Mesenchymal stem cell (in vitro differentiated cells and primary cell): ENCODE measurements at regions not wholly inside any gene's neighbourhood (a gene's known extent, or its start where the extent isn't known, plus 50 kb on each side); places are given as distances from the start of the nearest gene placed in this dataset.

Experiments
- DNase-seq: peaks from one replicate; pipeline ENCODE4 v3.0.0-alpha.2; 2013
- H2AFZ ChIP-seq: one replicate; pipeline ENCODE4 v1.6.1; 2013; ENCODE audit warnings: low read depth, mild to moderate bottlenecking, control low read depth, inconsistent platforms, low read length, moderate library complexity
- H2AK5ac ChIP-seq: 2 replicates; pipeline ENCODE4 v1.6.1; 2013; ENCODE audit warnings: low read length, moderate library complexity, mild to moderate bottlenecking, inconsistent platforms; ENCODE audit not compliant: severe bottlenecking
- H2BK120ac ChIP-seq: one replicate; pipeline ENCODE4 v1.6.1; 2013; ENCODE audit warnings: low read depth, mild to moderate bottlenecking, inconsistent platforms, low read length, moderate library complexity
- H2BK12ac ChIP-seq, 2 experiments: one replicate each; pipeline ENCODE4 v1.6.1; 2013; ENCODE audit warnings: inconsistent platforms in 2 of 2, low read length in 2 of 2, mild to moderate bottlenecking in 2 of 2, moderate library complexity in 2 of 2, control low read depth in 1 of 2
- H2BK15ac ChIP-seq: one replicate; pipeline ENCODE4 v1.6.1; 2013; ENCODE audit warnings: mild to moderate bottlenecking, low read depth, inconsistent platforms; ENCODE audit not compliant: poor library complexity, severe bottlenecking
- H2BK5ac ChIP-seq: 2 replicates; pipeline ENCODE4 v1.6.1; 2013; ENCODE audit warnings: low read depth, mild to moderate bottlenecking, low read length, control low read depth, inconsistent platforms; ENCODE audit not compliant: poor library complexity, severe bottlenecking
- H3K14ac ChIP-seq, 2 experiments: one replicate each; pipeline ENCODE4 v1.6.1; 2013; ENCODE audit warnings: inconsistent platforms in 2 of 2, low read length in 2 of 2, control low read depth in 1 of 2, mild to moderate bottlenecking in 1 of 2, moderate library complexity in 1 of 2
- H3K18ac ChIP-seq, 2 experiments: one replicate each; pipeline ENCODE4 v1.6.1; 2013; ENCODE audit warnings: inconsistent platforms in 2 of 2, low read length in 2 of 2, control low read depth in 1 of 2, low read depth in 1 of 2, mild to moderate bottlenecking in 1 of 2
- H3K23ac ChIP-seq, 2 experiments: one replicate each; pipeline ENCODE4 v1.6.1; 2013; ENCODE audit warnings: inconsistent platforms in 2 of 2, low read length in 2 of 2, mild to moderate bottlenecking in 2 of 2, moderate library complexity in 2 of 2, control low read depth in 1 of 2
- H3K27ac ChIP-seq: 2 replicates; pipeline ENCODE4 v1.5.1; 2013; ENCODE audit warnings: mild to moderate bottlenecking, moderate library complexity, low read length, control low read depth, inconsistent platforms; ENCODE audit not compliant: poor library complexity, severe bottlenecking
- H3K27me3 ChIP-seq, 2 experiments: 2 replicates each; pipeline versions ENCODE4 v1.6.1 to v1.7.0; 2013; ENCODE audit warnings: low read length in 2 of 2, mild to moderate bottlenecking in 2 of 2, moderate library complexity in 2 of 2, control low read depth in 1 of 2, inconsistent platforms in 1 of 2; ENCODE audit not compliant: control insufficient read depth in 1 of 2, insufficient read depth in 1 of 2
- H3K36me3 ChIP-seq, 2 experiments: 2 replicates each; pipeline versions ENCODE4 v1.6.1 to v1.7.0; 2013; ENCODE audit warnings: low read length in 2 of 2, control low read depth in 1 of 2, inconsistent platforms in 1 of 2, low read depth in 1 of 2, mild to moderate bottlenecking in 1 of 2; ENCODE audit not compliant: insufficient read depth in 2 of 2, control insufficient read depth in 1 of 2
- H3K4ac ChIP-seq, 2 experiments: one replicate each; pipeline ENCODE4 v1.6.1; 2013; ENCODE audit warnings: inconsistent platforms in 2 of 2, low read length in 2 of 2, mild to moderate bottlenecking in 2 of 2, moderate library complexity in 2 of 2, control low read depth in 1 of 2, low read depth in 1 of 2
- H3K4me1 ChIP-seq: 2 replicates; pipeline ENCODE4 v1.6.1; 2013; ENCODE audit warnings: low read depth, low read length, control low read depth; ENCODE audit not compliant: control insufficient read depth, insufficient read depth
- H3K4me2 ChIP-seq: 2 replicates; pipeline ENCODE4 v1.6.1; 2013; ENCODE audit warnings: low read length, mild to moderate bottlenecking, inconsistent platforms; ENCODE audit not compliant: poor library complexity, severe bottlenecking
- H3K4me3 ChIP-seq, 2 experiments: 2 replicates each; pipeline versions ENCODE4 v1.5.1 to v1.7.0; 2013; ENCODE audit warnings: low read length in 2 of 2, mild to moderate bottlenecking in 2 of 2, control low read depth in 1 of 2, low read depth in 1 of 2; ENCODE audit not compliant: insufficient read depth in 1 of 2
- H3K79me1 ChIP-seq: replicated peaks from 2 replicates; pipeline ENCODE4 v1.6.1; 2013; ENCODE audit warnings: mild to moderate bottlenecking, control low read depth, low read length, inconsistent platforms; ENCODE audit not compliant: poor library complexity, severe bottlenecking
- H3K9ac ChIP-seq: 2 replicates; pipeline ENCODE4 v1.7.0; 2013; ENCODE audit warnings: mild to moderate bottlenecking, low read length, moderate library complexity
- H3K9me3 ChIP-seq: 2 replicates; pipeline ENCODE4 v1.7.0; 2013; ENCODE audit warnings: mild to moderate bottlenecking, low read length; ENCODE audit not compliant: control insufficient read depth
- H4K8ac ChIP-seq: one replicate; pipeline ENCODE4 v1.6.1; 2013; ENCODE audit warnings: inconsistent platforms, mild to moderate bottlenecking, low read length, moderate library complexity
- H4K91ac ChIP-seq: one replicate; pipeline ENCODE4 v1.6.1; 2013; ENCODE audit warnings: mild to moderate bottlenecking, low read length, inconsistent platforms
- WGBS: methylation state at CpG from one replicate; pipeline ENCODE4 v1.1.7; 2013; ENCODE audit warnings: mixed read lengths; 5-methylcytosine and 5-hydroxymethylcytosine counted together

GRCh38 chr2:104004821-104005220 lies 849.1 kb upstream of the POU3F3 start:
- no peak overlapping the region for H3K4me2 ChIP-seq
- H3K27ac ChIP-seq, result no peak overlapping the region
- no peaks in the 10 kb centered on the region for H3K4me1 ChIP-seq
- no peaks in the 10 kb centered on the region for H3K36me3 ChIP-seq
- H2BK5ac ChIP-seq, result no peak overlapping the region
- peaks cover 7% of the 10 kb centered on the region for H3K9me3 ChIP-seq
- no peak overlapping the region for H2BK15ac ChIP-seq
- no peak for DNase-seq
- no peak overlapping the region for H2BK12ac ChIP-seq
- H4K8ac ChIP-seq, result no peak overlapping the region
- H3K18ac ChIP-seq, result no peak overlapping the region
- no peak overlapping the region for H4K91ac ChIP-seq
- H2BK120ac ChIP-seq, result no peak overlapping the region
- no peak overlapping the region for H3K14ac ChIP-seq
- H2AFZ ChIP-seq, result no peak overlapping the region
- H3K79me1 ChIP-seq, result no peaks in the 10 kb centered on the region
- H3K9ac ChIP-seq, result no peak overlapping the region
- 100% methylated on average over 1 of the region's 3 CpGs for WGBS
- no peak overlapping the region for H3K4me3 ChIP-seq
- no peaks in the 10 kb centered on the region for H3K27me3 ChIP-seq
- no peak overlapping the region for H3K23ac ChIP-seq
- H3K4ac ChIP-seq, result no peak overlapping the region
- no peak overlapping the region for H2AK5ac ChIP-seq

DNA sequence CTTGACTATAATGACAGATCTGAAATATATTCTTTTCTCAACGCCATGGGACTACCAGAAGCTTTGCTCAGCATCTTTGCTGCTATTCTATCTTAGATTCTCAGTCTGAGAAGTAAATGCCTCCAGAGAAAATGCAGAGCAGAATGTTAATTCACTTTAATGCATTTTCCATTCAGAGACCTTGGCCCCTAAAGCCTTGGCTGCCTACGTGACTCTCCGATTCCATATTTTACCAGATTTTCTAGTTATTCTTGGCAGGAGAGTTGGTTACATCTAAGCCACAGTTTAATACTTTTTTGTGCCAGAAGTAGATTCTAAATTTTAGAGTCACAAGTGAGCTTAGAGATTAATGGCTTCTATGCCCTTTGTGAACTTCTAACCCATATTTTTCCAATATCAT lies 837.1 kb upstream of the POU3F3 start:
- H4K8ac ChIP-seq, result no peak overlapping the region
- no peak overlapping the region for H2AFZ ChIP-seq
- peaks cover 19% of the 10 kb centered on the region for H3K9me3 ChIP-seq
- H3K27ac ChIP-seq, result no peak overlapping the region
- H3K4me1 ChIP-seq, result no peaks in the 10 kb centered on the region
- H3K18ac ChIP-seq, result no peak overlapping the region
- H2AK5ac ChIP-seq, result no peak overlapping the region
- H3K79me1 ChIP-seq, result no peaks in the 10 kb centered on the region
- H3K9ac ChIP-seq, result no peak overlapping the region
- H3K14ac ChIP-seq, result no peak overlapping the region
- H3K4me2 ChIP-seq, result no peak overlapping the region
- H2BK12ac ChIP-seq, result no peak overlapping the region
- no peak overlapping the region for H4K91ac ChIP-seq
- no peak for DNase-seq
- H2BK120ac ChIP-seq, result no peak overlapping the region
- 83% methylated on average over 3 of the region's 3 CpGs for WGBS
- no peak overlapping the region for H2BK5ac ChIP-seq
- H3K4ac ChIP-seq, result no peak overlapping the region
- no peaks in the 10 kb centered on the region for H3K27me3 ChIP-seq
- no peak overlapping the region for H3K4me3 ChIP-seq
- H3K36me3 ChIP-seq, result no peaks in the 10 kb centered on the region
- no peak overlapping the region for H2BK15ac ChIP-seq
- H3K23ac ChIP-seq, result no peak overlapping the region

DNA sequence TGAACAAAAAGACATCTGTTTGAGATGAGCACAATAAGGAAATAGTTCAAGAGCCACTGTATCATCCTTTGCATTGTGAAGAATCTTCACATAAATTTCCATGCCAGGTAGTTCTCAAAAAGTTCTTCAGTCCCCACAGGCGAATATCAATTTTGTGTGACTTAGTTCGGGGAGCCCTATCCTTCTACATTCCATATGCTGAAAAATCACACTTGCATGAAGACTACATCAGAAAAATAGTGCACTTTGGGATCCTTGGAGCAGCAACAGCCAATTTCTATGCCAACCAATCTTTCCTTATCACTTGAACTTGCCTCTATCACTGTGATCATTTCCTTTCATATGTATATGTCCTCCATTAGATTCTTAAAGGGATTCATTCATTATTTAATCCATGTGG lies 830.6 kb upstream of the POU3F3 start:
- Histone ChIP-seq H2BK5ac (no peak overlapping the region), H3K4me1 (no peaks in the 10 kb centered on the region), H3K18ac (no peak overlapping the region), H3K23ac (no peak overlapping the region), H3K36me3 (no peaks in the 10 kb centered on the region), H2AFZ (no peak overlapping the region), H3K79me1 (no peaks in the 10 kb centered on the region), H3K4me2 (no peak overlapping the region), H3K27ac (no peak overlapping the region), H4K91ac (no peak overlapping the region), H4K8ac (no peak overlapping the region), H2BK12ac (no peak overlapping the region), H3K9me3 (no peaks in the 10 kb centered on the region), H3K9ac (no peak overlapping the region), H2BK120ac (no peak overlapping the region), H3K27me3 (no peaks in the 10 kb centered on the region), H3K14ac (no peak overlapping the region), H3K4ac (no peak overlapping the region), H3K4me3 (no peak overlapping the region), H2BK15ac (no peak overlapping the region), H2AK5ac (no peak overlapping the region)
- DNase-seq, result no peak
- WGBS, result 81% methylated on average over 2 of the region's 2 CpGs

DNA sequence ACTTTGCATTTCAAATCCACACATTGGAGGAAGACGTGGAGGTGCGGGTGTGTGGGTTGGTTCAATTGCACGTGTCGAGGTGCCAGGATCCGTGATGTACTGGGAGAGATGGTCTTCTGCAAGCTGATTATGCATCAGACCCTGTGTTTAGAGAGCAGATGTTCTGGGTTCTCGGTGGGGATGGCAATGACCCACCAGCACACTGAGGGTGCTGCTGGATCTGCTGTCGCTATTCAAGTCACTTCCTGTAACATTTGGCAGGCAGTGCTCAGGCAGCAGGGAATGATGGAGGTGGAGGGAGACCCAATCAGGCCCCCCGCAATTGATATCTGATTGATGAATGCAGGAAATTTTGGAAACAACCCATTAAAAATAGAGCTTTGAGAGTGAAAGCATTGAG lies 830.1 kb upstream of the POU3F3 start:
- no peak overlapping the region for H3K18ac ChIP-seq
- no peak overlapping the region for H2BK5ac ChIP-seq
- no peak overlapping the region for H3K4ac ChIP-seq
- H2BK120ac ChIP-seq, result no peak overlapping the region
- 49% methylated on average over 8 of the region's 8 CpGs for WGBS
- H3K4me3 ChIP-seq, result no peak overlapping the region
- no peaks in the 10 kb centered on the region for H3K79me1 ChIP-seq
- no peaks in the 10 kb centered on the region for H3K9me3 ChIP-seq
- H3K23ac ChIP-seq, result no peak overlapping the region
- H3K9ac ChIP-seq, result no peak overlapping the region
- no peak overlapping the region for H3K14ac ChIP-seq
- H3K36me3 ChIP-seq, result no peaks in the 10 kb centered on the region
- no peak for DNase-seq
- H4K8ac ChIP-seq, result no peak overlapping the region
- H2BK12ac ChIP-seq, result no peak overlapping the region
- no peaks in the 10 kb centered on the region for H3K27me3 ChIP-seq
- H4K91ac ChIP-seq, result no peak overlapping the region
- H3K27ac ChIP-seq, result no peak overlapping the region
- H2AK5ac ChIP-seq, result no peak overlapping the region
- H2AFZ ChIP-seq, result no peak overlapping the region
- no peak overlapping the region for H3K4me2 ChIP-seq
- no peak overlapping the region for H2BK15ac ChIP-seq
- H3K4me1 ChIP-seq, result no peaks in the 10 kb centered on the region
